Kidney (tissue), 13 donors: ENCODE measurements at regions not wholly inside any gene's neighbourhood (a gene's known extent, or its start where the extent isn't known, plus 50 kb on each side); places are given as distances from the start of the nearest gene placed in this dataset.

ENCODE experiments used
- DNase-seq, 5 donors: peaks; one replicate each; pipeline ENCODE4 v3.0.0-alpha.2; 2013 to 2020
- FAIRE-seq: peaks from 2 replicates; lab custom pipeline; 2012; peaks lifted over from hg19 to GRCh38; lab: Jason Lieb, UNC
- H3K27ac ChIP-seq, 2 donors: one replicate each; pipeline ENCODE4 v1.7.0; 2013; ENCODE audit warnings: low read depth in 2 of 2, low read length in 2 of 2, inconsistent platforms in 1 of 2
- H3K27me3 ChIP-seq: one replicate; pipeline ENCODE4 v1.7.1; 2013; ENCODE audit warnings: low read length, inconsistent platforms; ENCODE audit not compliant: control insufficient read depth, insufficient read depth
- H3K36me3 ChIP-seq, 3 donors: one replicate each; pipeline versions ENCODE4 v1.7.0 to v1.7.1; 2013; ENCODE audit warnings: low read length in 3 of 3, control low read depth in 1 of 3, inconsistent platforms in 1 of 3; ENCODE audit not compliant: insufficient read depth in 3 of 3, control insufficient read depth in 2 of 3
- H3K4me1 ChIP-seq, 3 donors: one replicate each; pipeline versions ENCODE4 v1.7.0 to v1.7.1; 2013; ENCODE audit warnings: low read length in 3 of 3, inconsistent platforms in 1 of 3, low read depth in 1 of 3; ENCODE audit not compliant: control insufficient read depth in 2 of 3, insufficient read depth in 2 of 3
- H3K4me3 ChIP-seq, 3 donors: one replicate each; pipeline versions ENCODE4 v1.7.0 to v1.8.1; 2013; ENCODE audit warnings: low read length in 3 of 3, control low read depth in 1 of 3, inconsistent platforms in 1 of 3
- H3K9ac ChIP-seq, 3 donors: one replicate each; pipeline versions ENCODE4 v1.7.0 to v1.7.1; 2013; ENCODE audit warnings: low read length in 3 of 3, control low read depth in 1 of 3, inconsistent platforms in 1 of 3
- H3K9me3 ChIP-seq, 3 donors: one replicate each; pipeline versions ENCODE4 v1.7.0 to v1.7.1; 2013; ENCODE audit warnings: low read length in 3 of 3, control low read depth in 1 of 3, inconsistent platforms in 1 of 3; ENCODE audit not compliant: control insufficient read depth in 2 of 3, insufficient read depth in 1 of 3
- CTCF ChIP-seq: IDR thresholded peaks from 3 replicates; pipeline ENCODE4 v1.5.1; 2012; ENCODE audit warnings: mild to moderate bottlenecking, moderate library complexity, borderline replicate concordance; ENCODE audit not compliant: insufficient read depth; ENCODE audit errors: extremely low read depth
- intact Hi-C: fragments of 100-400 bp; cut with DNase I; formaldehyde crosslinking; loops from one replicate; pipeline ENCODE4 v1.11.1; 2022
- donor health status: control.
- donor health status: control.
- donor health status: control.
- donor health status: control.
- donor health status: control.
- donor health status: DM: yes; HTN: yes; CAD: no.
- donor health status: Normal renal cell carcinoma (clear cell type).

DNA sequence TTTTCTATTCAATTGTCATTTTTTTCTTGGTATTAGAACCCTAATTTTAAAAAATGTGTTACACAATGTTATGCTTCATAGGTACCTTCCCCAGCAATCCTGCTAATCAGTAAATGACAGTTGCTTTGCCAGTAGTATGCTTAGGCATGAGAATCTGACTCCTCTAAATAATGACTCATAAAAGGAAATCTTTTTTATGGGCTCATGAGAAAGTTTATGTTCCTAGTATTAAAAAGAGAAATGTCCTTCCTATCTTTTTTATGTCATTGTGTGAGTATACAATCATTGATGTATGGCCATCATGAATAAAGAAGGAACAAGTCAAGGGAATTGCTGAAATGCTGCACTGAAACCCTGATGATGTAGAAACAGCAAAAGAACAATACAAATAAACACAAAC is 1237.7 kb upstream of the PCDH20 start:
- H3K36me3 ChIP-seq = no peaks in the 10 kb centered on the region
- H3K4me3 ChIP-seq = no peak overlapping the region
- no peak overlapping the region for H3K9ac ChIP-seq
- no peak for FAIRE-seq
- no peaks in the 10 kb centered on the region for H3K4me1 ChIP-seq
- TF ChIP-seq CTCF = no peak
- intact Hi-C loops = no loop called here
- H3K27ac ChIP-seq = no peak overlapping the region
- no peaks in the 10 kb centered on the region for H3K27me3 ChIP-seq
- H3K9me3 ChIP-seq = no peaks in the 10 kb centered on the region
- no peak for DNase-seq

DNA sequence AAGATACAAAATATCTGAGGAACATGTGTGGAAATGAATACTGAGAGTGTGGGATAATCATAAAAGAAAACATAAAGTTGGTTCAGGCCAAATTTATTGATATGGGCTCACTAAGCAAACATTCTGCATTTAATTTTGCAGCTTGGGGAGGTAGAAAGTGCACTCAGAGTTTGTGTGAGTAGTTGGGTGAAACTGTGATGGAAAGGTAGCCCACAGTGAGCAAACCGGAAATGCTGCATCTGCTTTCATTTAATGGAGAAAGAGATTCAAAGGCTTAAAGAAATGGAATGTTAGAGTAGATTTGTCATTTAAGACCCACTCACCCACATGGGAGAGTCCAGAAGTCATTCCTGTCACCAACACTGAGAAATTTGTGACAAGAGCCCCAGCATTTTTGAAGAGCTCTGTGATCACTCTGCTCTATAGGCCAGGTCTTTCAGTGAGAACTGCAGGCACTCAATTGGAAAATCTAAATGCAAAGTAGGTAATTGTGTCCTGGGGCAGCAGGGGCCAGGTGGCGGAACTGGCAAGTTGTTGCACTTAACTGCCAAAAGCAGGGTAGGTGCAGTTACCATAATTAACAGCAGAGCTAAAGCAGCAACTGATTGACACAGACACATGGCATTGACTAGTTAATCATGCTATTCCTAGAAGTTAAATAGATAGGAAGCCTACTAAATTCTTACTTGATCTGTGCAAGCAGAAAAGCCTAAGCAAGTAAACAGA is 1228.3 kb upstream of the PCDH20 start:
- no peak for TF ChIP-seq CTCF
- FAIRE-seq = no peak
- Histone ChIP-seq H3K4me3 (no peak overlapping the region), H3K27me3 (no peaks in the 10 kb centered on the region), H3K36me3 (no peaks in the 10 kb centered on the region), H3K9me3 (no peaks in the 10 kb centered on the region), H3K9ac (no peak overlapping the region), H3K27ac (no peak overlapping the region), H3K4me1 (no peaks in the 10 kb centered on the region)
- DNase-seq = peak in 3 of 5 donors; percentile 39 to 54 (median 50)
- intact Hi-C loops = no loop called here

DNA sequence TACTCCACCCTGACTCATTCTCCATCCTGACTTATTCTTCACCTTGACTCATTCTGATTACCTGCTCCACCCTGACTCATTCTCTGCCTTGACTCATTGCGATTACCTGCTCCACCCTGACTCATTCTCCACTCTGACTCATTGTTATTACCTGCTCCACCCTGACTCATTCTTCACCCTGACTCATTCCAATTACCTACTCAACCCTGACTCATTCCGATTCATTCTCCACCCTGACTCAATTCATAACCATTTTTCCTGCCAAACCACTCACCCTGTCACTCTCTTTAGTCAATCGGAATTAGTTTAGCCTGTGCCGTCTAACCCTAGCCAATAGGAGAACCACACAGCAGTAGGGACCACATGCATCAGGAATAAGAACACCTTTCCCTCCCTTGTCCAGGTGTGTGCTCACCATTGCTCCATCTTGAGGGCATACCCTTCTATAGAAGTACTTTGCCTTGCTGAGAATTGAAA is 1227.4 kb upstream of the PCDH20 start:
- no peaks in the 10 kb centered on the region for H3K9me3 ChIP-seq
- DNase-seq (no peak), FAIRE-seq (no peak)
- no peak overlapping the region for H3K27ac ChIP-seq
- TF ChIP-seq CTCF = no peak
- no peaks in the 10 kb centered on the region for H3K4me1 ChIP-seq
- no peak overlapping the region for H3K4me3 ChIP-seq
- H3K9ac ChIP-seq = no peak overlapping the region
- no peaks in the 10 kb centered on the region for H3K36me3 ChIP-seq
- H3K27me3 ChIP-seq = no peaks in the 10 kb centered on the region
- intact Hi-C loops = no loop called here
